Endodermal cell (in vitro differentiated cells): ENCODE measurements at regions not wholly inside any gene's neighbourhood (a gene's known extent, or its start where the extent isn't known, plus 50 kb on each side); places are given as distances from the start of the nearest gene placed in this dataset.

Experiments
- DNase-seq: peaks from one replicate; pipeline ENCODE4 v3.0.0-alpha.2; 2017
- H3K27ac ChIP-seq: 2 replicates; pipeline ENCODE4 v1.5.1; 2013; ENCODE audit warnings: mild to moderate bottlenecking, low read depth, low read length, moderate library complexity
- H3K27me3 ChIP-seq: 2 replicates; pipeline ENCODE4 v1.6.1; 2013; ENCODE audit warnings: mild to moderate bottlenecking, low read length, moderate library complexity; ENCODE audit not compliant: insufficient read depth, control insufficient read depth, poor library complexity, severe bottlenecking
- H3K36me3 ChIP-seq: 2 replicates; pipeline ENCODE4 v1.7.0; 2013; ENCODE audit warnings: mild to moderate bottlenecking, low read length, moderate library complexity; ENCODE audit not compliant: control insufficient read depth, insufficient read depth
- H3K4me1 ChIP-seq: one replicate; pipeline ENCODE4 v1.7.0; 2013; ENCODE audit warnings: low read length; ENCODE audit not compliant: control insufficient read depth, insufficient read depth
- H3K4me3 ChIP-seq: 2 replicates; pipeline ENCODE4 v1.5.1; 2013; ENCODE audit warnings: mild to moderate bottlenecking, low read length, moderate library complexity
- H3K9ac ChIP-seq: 2 replicates; pipeline ENCODE4 v1.6.1; 2013; ENCODE audit warnings: mild to moderate bottlenecking, low read length, moderate library complexity; ENCODE audit not compliant: poor library complexity, severe bottlenecking; ENCODE audit errors: extremely low read depth
- H3K9me3 ChIP-seq: 2 replicates; pipeline ENCODE4 v1.6.1; 2013; ENCODE audit warnings: mild to moderate bottlenecking, low read length, moderate library complexity; ENCODE audit not compliant: control insufficient read depth
- H3K27ac Mint-ChIP-seq: 2 replicates; pipeline ENCODE4 v1.8.0; 2020; ENCODE audit warnings: mixed read lengths
- H3K27me3 Mint-ChIP-seq: 2 replicates; pipeline ENCODE4 v1.8.0; 2021; ENCODE audit warnings: mild to moderate bottlenecking, mixed read lengths; ENCODE audit not compliant: insufficient read depth
- H3K36me3 Mint-ChIP-seq: 2 replicates; pipeline ENCODE4 v1.8.0; 2020; ENCODE audit warnings: low read depth, mixed read lengths
- H3K4me1 Mint-ChIP-seq: 2 replicates; pipeline ENCODE4 v1.8.0; 2020; ENCODE audit warnings: mixed read lengths
- H3K4me3 Mint-ChIP-seq: 2 replicates; pipeline ENCODE4 v1.8.0; 2020; ENCODE audit warnings: mild to moderate bottlenecking, moderate library complexity, mixed read lengths
- H3K9me3 Mint-ChIP-seq: 2 replicates; pipeline ENCODE4 v1.8.0; 2020; ENCODE audit warnings: mild to moderate bottlenecking, mixed read lengths
- WGBS, 2 experiments: methylation state at CpG; one replicate each; pipeline versions ENCODE4 v1.1.5 to v1.1.7; 2013; ENCODE audit warnings: missing lambda C conversion rate in 2 of 2, mixed read lengths in 1 of 2; ENCODE audit not compliant: insufficient coverage in 1 of 2, insufficient read length in 1 of 2; 5-methylcytosine and 5-hydroxymethylcytosine counted together
- TF ChIP-seq, protein P1 (sequence below): fragments of 200-600 bp; sonication (generic); conservative IDR thresholded peaks from 2 replicates; pipeline ENCODE4 v1.5.0; 2021; ENCODE audit warnings: antibody characterized with exemption, mild to moderate bottlenecking

DNA sequence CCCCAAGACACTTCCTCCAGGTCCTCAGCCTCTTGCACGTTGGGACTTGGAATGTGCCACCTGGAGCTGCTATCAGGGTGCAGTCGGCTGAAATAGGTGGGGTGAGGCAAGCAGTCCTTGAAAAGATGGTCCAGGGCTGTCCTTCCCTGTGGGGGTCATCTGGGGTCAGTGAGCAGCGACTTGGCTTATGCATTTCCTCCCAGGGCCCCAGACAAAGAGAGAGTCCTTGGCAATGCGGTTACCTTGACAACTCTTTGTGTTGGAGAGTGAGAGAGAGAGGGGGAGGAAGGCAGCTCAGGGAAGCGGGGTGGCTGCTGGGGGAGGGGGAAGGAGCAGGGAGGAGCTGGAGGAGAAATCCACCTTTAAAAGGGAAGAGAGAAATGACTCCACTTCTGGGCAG, 93.8 kb downstream of the MIAT start:
- peak overlapping the region; percentile 88 for H3K27ac Mint-ChIP-seq
- H3K4me1 ChIP-seq = peaks cover 7% of the 10 kb centered on the region
- H3K4me3 ChIP-seq = no peak overlapping the region
- no peaks in the 10 kb centered on the region for H3K27me3 Mint-ChIP-seq
- no peaks in the 10 kb centered on the region for H3K9me3 Mint-ChIP-seq
- no peak overlapping the region for H3K4me3 Mint-ChIP-seq
- no peaks in the 10 kb centered on the region for H3K36me3 ChIP-seq
- DNase-seq = peak; percentile 93
- H3K27me3 ChIP-seq = no peaks in the 10 kb centered on the region
- no peaks in the 10 kb centered on the region for H3K9me3 ChIP-seq
- TF ChIP-seq, protein P1, sequence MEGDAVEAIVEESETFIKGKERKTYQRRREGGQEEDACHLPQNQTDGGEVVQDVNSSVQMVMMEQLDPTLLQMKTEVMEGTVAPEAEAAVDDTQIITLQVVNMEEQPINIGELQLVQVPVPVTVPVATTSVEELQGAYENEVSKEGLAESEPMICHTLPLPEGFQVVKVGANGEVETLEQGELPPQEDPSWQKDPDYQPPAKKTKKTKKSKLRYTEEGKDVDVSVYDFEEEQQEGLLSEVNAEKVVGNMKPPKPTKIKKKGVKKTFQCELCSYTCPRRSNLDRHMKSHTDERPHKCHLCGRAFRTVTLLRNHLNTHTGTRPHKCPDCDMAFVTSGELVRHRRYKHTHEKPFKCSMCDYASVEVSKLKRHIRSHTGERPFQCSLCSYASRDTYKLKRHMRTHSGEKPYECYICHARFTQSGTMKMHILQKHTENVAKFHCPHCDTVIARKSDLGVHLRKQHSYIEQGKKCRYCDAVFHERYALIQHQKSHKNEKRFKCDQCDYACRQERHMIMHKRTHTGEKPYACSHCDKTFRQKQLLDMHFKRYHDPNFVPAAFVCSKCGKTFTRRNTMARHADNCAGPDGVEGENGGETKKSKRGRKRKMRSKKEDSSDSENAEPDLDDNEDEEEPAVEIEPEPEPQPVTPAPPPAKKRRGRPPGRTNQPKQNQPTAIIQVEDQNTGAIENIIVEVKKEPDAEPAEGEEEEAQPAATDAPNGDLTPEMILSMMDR = no peak
- peaks cover 13% of the 10 kb centered on the region for H3K4me1 Mint-ChIP-seq
- peak overlapping the region; percentile 91 for H3K27ac ChIP-seq
- WGBS, 2 experiments = 18 to 22% methylated on average over 3 to 5 of the region's 5 CpGs
- no peaks in the 10 kb centered on the region for H3K36me3 Mint-ChIP-seq
- no peak overlapping the region for H3K9ac ChIP-seq

DNA sequence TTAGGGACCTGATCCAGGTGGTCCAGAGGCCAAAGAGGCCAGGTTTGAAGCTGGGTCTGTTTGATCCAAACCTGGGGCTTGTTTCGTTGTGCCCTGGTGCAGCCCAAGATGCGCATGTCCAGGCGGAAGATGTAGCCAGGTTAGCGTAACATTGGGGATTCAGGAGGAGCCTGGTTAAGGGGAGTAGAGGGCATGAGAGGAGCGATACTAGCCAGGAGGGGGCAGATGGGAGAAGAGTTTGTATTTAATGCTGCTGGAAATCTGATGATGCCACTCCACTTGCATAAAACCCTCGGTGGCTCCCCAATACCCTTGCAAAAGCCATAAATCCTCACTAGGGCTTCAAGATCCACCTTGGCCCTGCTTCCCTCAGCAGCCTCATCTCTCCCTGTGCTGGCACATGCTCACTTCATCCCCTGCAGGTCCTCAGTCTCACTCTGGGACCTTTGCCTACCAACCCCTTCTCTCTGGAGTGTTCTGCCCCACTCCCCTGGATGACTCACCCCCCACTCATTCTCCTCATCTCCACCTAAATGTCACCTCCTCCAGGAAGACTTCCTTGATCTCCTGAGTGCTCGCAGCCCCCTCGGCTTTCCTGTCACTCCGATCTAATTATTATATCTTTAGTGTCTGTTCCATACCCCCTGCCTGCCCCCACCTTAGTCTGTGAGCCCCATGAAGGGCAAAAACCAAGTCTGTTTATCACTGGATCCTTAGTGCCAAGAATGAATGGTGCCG, 95.9 kb downstream of the MIAT start:
- TF ChIP-seq, protein P1 = peak; percentile 64
- Mint-ChIP-seq H3K4me1 (peaks cover 13% of the 10 kb centered on the region), H3K9me3 (peaks cover 11% of the 10 kb centered on the region), H3K4me3 (no peak overlapping the region), H3K36me3 (peaks cover 5% of the 10 kb centered on the region), H3K27me3 (no peaks in the 10 kb centered on the region), H3K27ac (no peak overlapping the region)
- Histone ChIP-seq H3K4me3 (no peak overlapping the region), H3K4me1 (peaks cover 7% of the 10 kb centered on the region), H3K9me3 (peaks cover 10% of the 10 kb centered on the region), H3K36me3 (no peaks in the 10 kb centered on the region), H3K27ac (no peak overlapping the region), H3K9ac (no peak overlapping the region), H3K27me3 (no peaks in the 10 kb centered on the region)
- 91 to 93% methylated on average over 10 of the region's 10 CpGs for WGBS, 2 experiments
- no peak for DNase-seq

DNA sequence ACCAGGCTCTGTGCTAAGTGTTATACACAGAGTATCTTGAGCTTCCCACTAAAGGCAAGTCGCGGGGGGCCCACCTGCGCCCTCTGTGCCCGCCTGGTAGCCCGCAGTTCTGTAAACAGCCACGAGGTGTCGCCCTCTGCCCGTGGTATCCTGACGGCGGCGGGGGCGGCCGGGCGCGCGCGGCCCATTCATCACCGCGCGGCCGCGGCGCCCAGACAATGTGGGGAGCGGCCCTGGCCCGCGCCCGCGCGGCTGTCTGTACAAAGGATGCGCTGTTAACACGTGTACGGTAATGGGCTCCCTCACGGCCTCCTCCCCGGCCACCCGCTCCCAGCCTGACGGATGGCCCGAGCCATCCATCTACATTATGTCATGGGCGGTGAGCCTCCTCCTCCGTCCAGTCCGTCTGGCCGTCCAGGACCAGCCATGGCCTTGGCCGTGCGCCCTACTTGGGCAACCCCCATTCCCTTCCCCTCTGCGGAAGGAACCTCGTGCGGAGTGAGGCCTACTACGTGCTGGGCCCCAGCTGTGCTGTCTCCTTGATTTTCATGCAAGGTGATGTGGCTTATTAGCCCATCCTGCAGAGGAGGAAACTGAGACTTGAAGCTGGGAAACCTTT, 99.4 kb downstream of the MIAT start:
- peaks cover 10% of the 10 kb centered on the region for H3K9me3 ChIP-seq
- H3K4me1 Mint-ChIP-seq = no peaks in the 10 kb centered on the region
- DNase-seq = peak; percentile 87
- H3K27ac ChIP-seq = no peak overlapping the region
- no peaks in the 10 kb centered on the region for H3K4me1 ChIP-seq
- no peak overlapping the region for H3K27ac Mint-ChIP-seq
- TF ChIP-seq, protein P1 = peak; percentile 96
- H3K36me3 Mint-ChIP-seq = peaks cover 5% of the 10 kb centered on the region
- H3K9me3 Mint-ChIP-seq = peaks cover 11% of the 10 kb centered on the region
- no peaks in the 10 kb centered on the region for H3K27me3 ChIP-seq
- H3K27me3 Mint-ChIP-seq = peaks cover 3% of the 10 kb centered on the region
- H3K4me3 Mint-ChIP-seq = no peak overlapping the region
- H3K4me3 ChIP-seq = peak overlapping the region; percentile 47
- 30 to 72% methylated on average over 17 to 47 of the region's 47 CpGs for WGBS, 2 experiments
- H3K36me3 ChIP-seq = no peaks in the 10 kb centered on the region
- no peak overlapping the region for H3K9ac ChIP-seq
